Endothelial cell of umbilical vein (primary cell): ENCODE measurements at regions not wholly inside any gene's neighbourhood (a gene's known extent, or its start where the extent isn't known, plus 50 kb on each side); places are given as distances from the start of the nearest gene placed in this dataset.

Experiments
- BruUV-seq: library from RNA; stranded (reverse); fragments of 400-500 nt; replicated peaks from 2 replicates; lab custom pipeline; 2021; lab: Mats Ljungman, UMichigan
- CTCF ChIA-PET: fragments of 300-600, 350-600 bp; sonication (Branson Sonifier 250); formaldehyde crosslinking; loops from one replicate; lab custom pipeline; 2021; ENCODE audit warnings: antibody characterized with exemption, inconsistent platforms; lab: Charles Lee
- POLR2A ChIA-PET: fragments of 300-600, 350-600 bp; sonication (Branson Sonifier 250); formaldehyde crosslinking; loops from one replicate; lab custom pipeline; 2021; ENCODE audit warnings: antibody characterized with exemption, inconsistent platforms; lab: Charles Lee
- DNase-seq: peaks from one replicate; pipeline ENCODE4 v3.0.0-alpha.2; 2011; ENCODE audit warnings: low read depth, low spot score
- FAIRE-seq: peaks from 2 replicates; lab custom pipeline; 2011; peaks lifted over from hg19 to GRCh38; lab: Jason Lieb, UNC
- H2AFZ ChIP-seq: 2 replicates; pipeline ENCODE4 v1.6.0; 2012; ENCODE audit warnings: low read depth, low read length, control low read depth, inconsistent platforms
- H3K27ac ChIP-seq: 2 replicates; pipeline ENCODE4 v1.5.1; 2011; ENCODE audit warnings: low read depth, mild to moderate bottlenecking, control low read depth, low read length, moderate library complexity; ENCODE audit not compliant: insufficient read depth
- H3K27me3 ChIP-seq, 2 experiments: 2 replicates each; pipeline versions ENCODE4 v1.6.0 to v1.6.1; 2011; ENCODE audit warnings: low read length in 2 of 2, mixed read lengths in 1 of 2; ENCODE audit not compliant: control insufficient read depth in 2 of 2, insufficient read depth in 2 of 2
- H3K36me3 ChIP-seq, 2 experiments: 2 replicates in 1 of 2; 3 replicates in 1 of 2; pipeline ENCODE4 v1.5.1; 2011; ENCODE audit warnings: low read length in 2 of 2, mild to moderate bottlenecking in 1 of 2, moderate library complexity in 1 of 2; ENCODE audit not compliant: control insufficient read depth in 2 of 2, insufficient read depth in 2 of 2; ENCODE audit errors: extremely low read depth in 1 of 2
- H3K4me1 ChIP-seq: 3 replicates; pipeline ENCODE4 v1.5.1; 2011; ENCODE audit warnings: mild to moderate bottlenecking, low read length; ENCODE audit not compliant: control insufficient read depth, insufficient read depth; ENCODE audit errors: extremely low read depth
- H3K4me2 ChIP-seq: 2 replicates; pipeline ENCODE4 v1.6.1; 2011; ENCODE audit warnings: low read length, control low read depth, mixed read lengths; ENCODE audit not compliant: insufficient read depth
- H3K4me3 ChIP-seq, 3 experiments: fragments of 200-600 bp in 1 of 3; sonication (generic), shearing (Covaris generic) in 1 of 3; replicated peaks in 1 of 3; 2 replicates each; pipeline ENCODE4 v1.5.1; 2011 to 2016; ENCODE audit warnings: control low read depth in 3 of 3, low read length in 3 of 3, mild to moderate bottlenecking in 2 of 3, inconsistent platforms in 1 of 3, low read depth in 1 of 3, moderate library complexity in 1 of 3; ENCODE audit not compliant: insufficient read depth in 1 of 3
- H3K79me2 ChIP-seq: 2 replicates; pipeline ENCODE4 v1.6.0; 2012; ENCODE audit warnings: low read length, inconsistent platforms; ENCODE audit not compliant: control insufficient read depth, insufficient read depth
- H3K9ac ChIP-seq: replicated peaks from 2 replicates; pipeline ENCODE3; 2011; ENCODE audit warnings: low read length, control low read depth; ENCODE audit not compliant: insufficient read depth; ENCODE audit errors: extremely low read depth
- H3K9me1 ChIP-seq: replicated peaks from 3 replicates; pipeline ENCODE4 v1.6.0; 2011; ENCODE audit warnings: mild to moderate bottlenecking, low read length; ENCODE audit not compliant: control insufficient read depth, insufficient read depth; ENCODE audit errors: extremely low read depth
- H3K9me3 ChIP-seq: replicated peaks from 2 replicates; pipeline ENCODE4 v1.5.1; 2012; ENCODE audit warnings: low read length, inconsistent platforms; ENCODE audit not compliant: control insufficient read depth, insufficient read depth
- H4K20me1 ChIP-seq: replicated peaks from 2 replicates; pipeline ENCODE3; 2011; ENCODE audit warnings: mild to moderate bottlenecking, low read length; ENCODE audit not compliant: control insufficient read depth, insufficient read depth; ENCODE audit errors: extremely low read depth
- CTCF ChIP-seq, 2 donors: IDR thresholded peaks; 1 replicate in 1 of 2; 2 replicates in 1 of 2; pipeline ENCODE4 v1.5.1; 2011; ENCODE audit warnings: low read length in 2 of 2, mild to moderate bottlenecking in 2 of 2, moderate library complexity in 2 of 2, control low read depth in 1 of 2, inconsistent platforms in 1 of 2, low read depth in 1 of 2; ENCODE audit not compliant: insufficient read depth in 1 of 2; ENCODE audit errors: extremely low read depth in 1 of 2
- EZH2 ChIP-seq: IDR thresholded peaks from 2 replicates; pipeline ENCODE4 v1.6.1; 2012; ENCODE audit warnings: borderline replicate concordance, low read depth, mild to moderate bottlenecking, moderate library complexity, low read length, inconsistent platforms; ENCODE audit not compliant: severe bottlenecking
- FOS ChIP-seq: IDR thresholded peaks from 2 replicates; pipeline ENCODE4 v1.6.1; 2011; ENCODE audit warnings: mild to moderate bottlenecking, low read length, moderate library complexity, borderline replicate concordance; ENCODE audit not compliant: insufficient read depth
- GATA2 ChIP-seq: IDR thresholded peaks from 2 replicates; pipeline ENCODE4 v1.7.0; 2011; ENCODE audit warnings: low read depth, mild to moderate bottlenecking, moderate library complexity, mixed read lengths, low read length; ENCODE audit not compliant: insufficient read length, insufficient read depth
- JUN ChIP-seq: IDR thresholded peaks from 2 replicates; pipeline ENCODE4 v1.6.1; 2011; ENCODE audit warnings: borderline replicate concordance, low read depth; ENCODE audit not compliant: insufficient read length, insufficient read depth
- MAX ChIP-seq: IDR thresholded peaks from 2 replicates; pipeline ENCODE4 v1.6.1; 2011; ENCODE audit not compliant: insufficient read depth, insufficient read length
- MYC ChIP-seq: IDR thresholded peaks from one replicate; pipeline ENCODE4 v1.6.1; 2011; ENCODE audit warnings: mild to moderate bottlenecking, low read depth, low read length
- POLR2A ChIP-seq: IDR thresholded peaks from 2 replicates; pipeline ENCODE4 v1.6.1; 2012; ENCODE audit warnings: low read depth, mild to moderate bottlenecking, control low read depth, low read length
- POLR2AphosphoS5 ChIP-seq: IDR thresholded peaks from 2 replicates; pipeline ENCODE4 v1.6.1; 2012; ENCODE audit warnings: low read depth, mild to moderate bottlenecking, control low read depth, low read length, moderate library complexity; ENCODE audit not compliant: insufficient read depth
- dilution Hi-C: fragments of 300-500 bp; cut with MboI; formaldehyde crosslinking; loops from one replicate; pipeline ENCODE4 v1.15.0; 2019; ENCODE audit warnings: low sequenced_read_pairs; ENCODE audit not compliant: extremely low pct_ligation_motif_present
- intact Hi-C: fragments of 100-400 bp; cut with micrococcal nuclease; formaldehyde crosslinking; loops from one replicate; pipeline ENCODE4 v1.10.0; 2022

DNA sequence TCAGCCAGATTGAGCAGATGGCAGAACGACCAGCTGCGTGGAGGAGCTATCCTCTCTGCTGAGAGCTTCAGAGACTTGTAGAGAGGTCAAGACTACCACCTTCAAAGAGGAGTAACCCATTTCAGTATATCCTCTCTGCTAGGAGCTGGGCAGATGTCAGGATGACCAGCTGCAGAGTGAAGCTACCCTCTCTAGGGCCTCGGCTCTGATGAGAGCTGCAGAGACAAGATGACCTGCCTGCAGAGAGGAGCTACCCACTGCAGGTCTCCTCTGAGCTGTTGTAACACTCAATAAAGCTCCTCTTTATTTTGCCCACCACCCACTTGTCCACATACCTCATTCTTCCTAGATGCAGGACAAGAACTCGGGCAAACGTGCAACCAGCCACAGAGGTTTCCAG is 1522.7 kb downstream of the OTOL1 start:
- no peak for TF ChIP-seq POLR2AphosphoS5
- TF ChIP-seq GATA2 = no peak
- no peak for TF ChIP-seq MYC
- no peak for TF ChIP-seq CTCF (IDR thresholded peaks at IDR 0.05; ENCODE audit: extremely low read depth in 1 of 2, insufficient read depth in 1 of 2, low read depth in 1 of 2, low read length in 2 of 2)
- no peak for TF ChIP-seq FOS
- H3K27ac ChIP-seq = no peak overlapping the region
- no peak overlapping the region for H3K4me2 ChIP-seq
- ChIA-PET POLR2A (no interaction called here), CTCF (no interaction called here)
- H3K9me1 ChIP-seq = no peaks in the 10 kb centered on the region
- H4K20me1 ChIP-seq = no peaks in the 10 kb centered on the region
- no peak overlapping the region for H3K9ac ChIP-seq
- H3K4me1 ChIP-seq = no peaks in the 10 kb centered on the region
- intact Hi-C loops (no loop called here), dilution Hi-C loops (no loop called here)
- no peak overlapping the region for H3K4me3 ChIP-seq
- FAIRE-seq (no peak), DNase-seq (no peak)
- no peaks in the 10 kb centered on the region for H3K79me2 ChIP-seq
- BruUV-seq = no TSS peak
- H3K36me3 ChIP-seq = no peaks in the 10 kb centered on the region
- H3K9me3 ChIP-seq = peaks cover 2% of the 10 kb centered on the region
- no peak overlapping the region for H2AFZ ChIP-seq
- H3K27me3 ChIP-seq = no peaks in the 10 kb centered on the region

DNA sequence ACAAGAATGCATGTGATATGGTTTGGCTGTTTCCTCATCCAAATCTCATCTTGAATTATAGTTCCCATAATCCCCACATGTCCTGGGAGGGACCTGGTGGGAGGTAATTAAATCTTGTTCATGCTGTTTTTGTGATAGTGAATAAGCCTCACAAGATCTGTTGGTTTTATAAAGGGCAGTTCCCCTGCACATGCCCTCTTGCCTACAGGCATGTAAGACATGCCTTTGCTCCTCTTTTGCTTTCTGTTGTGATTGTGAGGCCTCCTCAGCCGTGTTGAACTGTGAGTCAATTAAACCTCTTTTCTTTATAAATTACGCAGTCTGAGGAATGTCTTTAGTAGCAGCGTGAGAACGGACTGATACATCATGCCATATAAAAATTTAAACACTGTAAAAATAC is 1537.0 kb downstream of the OTOL1 start:
- H3K4me2 ChIP-seq = no peak overlapping the region
- no peaks in the 10 kb centered on the region for H3K4me1 ChIP-seq
- BruUV-seq = no TSS peak
- H3K9ac ChIP-seq = no peak overlapping the region
- no peaks in the 10 kb centered on the region for H4K20me1 ChIP-seq
- H3K27ac ChIP-seq = no peak overlapping the region
- H2AFZ ChIP-seq = no peak overlapping the region
- H3K9me1 ChIP-seq = no peaks in the 10 kb centered on the region
- no peaks in the 10 kb centered on the region for H3K36me3 ChIP-seq
- ChIA-PET POLR2A (no interaction called here), CTCF (no interaction called here)
- H3K9me3 ChIP-seq = no peaks in the 10 kb centered on the region
- no peaks in the 10 kb centered on the region for H3K79me2 ChIP-seq
- TF ChIP-seq EZH2 (no peak), MAX (no peak), POLR2A (no peak), GATA2 (no peak), FOS (no peak), MYC (no peak), JUN (no peak)
- FAIRE-seq = no peak
- DNase-seq = no peak
- H3K4me3 ChIP-seq = no peak overlapping the region
- H3K27me3 ChIP-seq = no peaks in the 10 kb centered on the region
- dilution Hi-C loops (no loop called here), intact Hi-C loops (no loop called here)
